GM12878 (cell line): ENCODE measurements at regions not wholly inside any gene's neighbourhood (a gene's known extent, or its start where the extent isn't known, plus 50 kb on each side); places are given as distances from the start of the nearest gene placed in this dataset.

ENCODE experiments used
- ATAC-seq: fragments of 200-7000 bp; cut with Tn5 transposase; 3 replicates; pipeline ENCODE4 v1.9.1; 2020; ENCODE audit warnings: mild to moderate bottlenecking, moderate library complexity
- BruUV-seq: library from RNA; stranded (reverse); fragments of 400-500 nt; replicated peaks from 2 replicates; lab custom pipeline; 2021; lab: Mats Ljungman, UMichigan
- CTCF ChIA-PET: fragments of 300-600 bp; sonication (Branson Sonifier 250); formaldehyde crosslinking; extraction: SDS; loops from one replicate; lab custom pipeline; 2021; ENCODE audit warnings: inconsistent platforms; lab: Yijun Ruan, JAX
- POLR2A ChIA-PET: fragments of 350-600 bp; formaldehyde crosslinking; extraction: SDS; loops from one replicate; lab custom pipeline; 2021; ENCODE audit warnings: inconsistent platforms; lab: Charles Lee
- RAD21 ChIA-PET: fragments of 300-600 bp; sonication (Branson Sonifier 250); formaldehyde crosslinking; loops from one replicate; lab custom pipeline; 2023; ENCODE audit warnings: antibody characterized with exemption; ENCODE audit not compliant: unreplicated experiment; lab: Charles Lee
- SMC1A ChIA-PET: fragments of 300-600 bp; sonication (Branson Sonifier 250); formaldehyde crosslinking; loops from one replicate; lab custom pipeline; 2023; ENCODE audit not compliant: unreplicated experiment, uncharacterized antibody; lab: Charles Lee
- DNase-seq: peaks from one replicate; pipeline ENCODE4 v3.0.0-alpha.2; 2011; ENCODE audit warnings: low read depth, low spot score
- FAIRE-seq: peaks from 3 replicates; lab custom pipeline; 2011; peaks lifted over from hg19 to GRCh38; lab: Jason Lieb, UNC
- H2AFZ ChIP-seq: 2 replicates; pipeline ENCODE4 v1.6.0; 2011; ENCODE audit warnings: low read depth, low read length, control low read depth; ENCODE audit not compliant: control insufficient read depth
- H3K27ac ChIP-seq: 2 replicates; pipeline ENCODE4 v1.5.1; 2011; ENCODE audit warnings: control low read depth; ENCODE audit not compliant: control insufficient read depth, insufficient read depth
- H3K27me3 ChIP-seq, 2 experiments: replicated peaks in 1 of 2; 2 replicates each; pipeline versions ENCODE4 v1.6.0 to v1.6.1; 2011; ENCODE audit warnings: low read length in 1 of 2; ENCODE audit not compliant: control insufficient read depth in 2 of 2, insufficient read depth in 2 of 2
- H3K36me3 ChIP-seq, 2 experiments: 2 replicates each; pipeline ENCODE4 v1.5.1; 2011; ENCODE audit warnings: low read length in 1 of 2; ENCODE audit not compliant: control insufficient read depth in 2 of 2, insufficient read depth in 2 of 2
- H3K4me1 ChIP-seq: 2 replicates; pipeline ENCODE4 v1.6.1; 2011; ENCODE audit warnings: mild to moderate bottlenecking, low read length, moderate library complexity, mixed read lengths; ENCODE audit not compliant: control insufficient read depth, insufficient read depth
- H3K4me2 ChIP-seq: 2 replicates; pipeline ENCODE4 v1.6.0; 2011; ENCODE audit warnings: control low read depth; ENCODE audit not compliant: control insufficient read depth, insufficient read depth
- H3K4me3 ChIP-seq: fragments of 200-600 bp; sonication (generic); 2 replicates; pipeline ENCODE4 v1.5.1; 2016
- H3K79me2 ChIP-seq: 2 replicates; pipeline ENCODE4 v1.6.0; 2011; ENCODE audit warnings: low read length; ENCODE audit not compliant: control insufficient read depth, insufficient read depth
- H3K9ac ChIP-seq: 2 replicates; pipeline ENCODE4 v1.8.0; 2011; ENCODE audit warnings: low read length, control low read depth, mixed read lengths; ENCODE audit not compliant: control insufficient read depth, insufficient read depth
- H3K9me3 ChIP-seq: replicated peaks from 3 replicates; pipeline ENCODE4 v1.5.1; 2011; ENCODE audit warnings: mild to moderate bottlenecking, low read length; ENCODE audit not compliant: control insufficient read depth, insufficient read depth
- H4K20me1 ChIP-seq: 2 replicates; pipeline ENCODE4 v1.6.0; 2011; ENCODE audit not compliant: control insufficient read depth, insufficient read depth
- ASH2L ChIP-seq: fragments of 300-600, 200-600 bp; sonication (generic); IDR thresholded peaks from 2 replicates; pipeline ENCODE4 v1.6.1; 2017; ENCODE audit warnings: low read depth, mild to moderate bottlenecking, borderline replicate concordance
- BACH1 ChIP-seq: fragments of 450-650 bp; IDR thresholded peaks from 2 replicates; pipeline ENCODE4 v1.6.1; 2017; ENCODE audit warnings: mild to moderate bottlenecking, borderline replicate concordance
- CEBPB ChIP-seq, 2 experiments: fragments of 150-350 bp in 1 of 2; IDR thresholded peaks; 2 replicates each; pipeline ENCODE4 v1.6.1; 2012 to 2014; ENCODE audit warnings: low read depth in 2 of 2, low read length in 2 of 2, borderline replicate concordance in 1 of 2, inconsistent platforms in 1 of 2
- GABPA ChIP-seq: IDR thresholded peaks from 2 replicates; pipeline ENCODE4 v1.6.1; 2014; ENCODE audit warnings: antibody characterized with exemption, low read depth, mild to moderate bottlenecking, inconsistent platforms
- KLF5 ChIP-seq: fragments of 450-650 bp; IDR thresholded peaks from 2 replicates; pipeline ENCODE4 v1.6.1; 2014; ENCODE audit warnings: mild to moderate bottlenecking; ENCODE audit not compliant: partially characterized antibody
- LARP7 ChIP-seq: fragments of 450-650 bp; IDR thresholded peaks from 2 replicates; pipeline ENCODE4 v1.6.1; 2017; ENCODE audit warnings: mild to moderate bottlenecking
- NFYB ChIP-seq: IDR thresholded peaks from 2 replicates; pipeline ENCODE4 v1.6.1; 2011; ENCODE audit warnings: low read depth, mild to moderate bottlenecking, low read length, improper control_type of control experiment, moderate library complexity; ENCODE audit not compliant: insufficient read depth
- NR2F1 ChIP-seq: fragments of 450-650 bp; conservative IDR thresholded peaks from 2 replicates; pipeline ENCODE4 v1.6.1; 2017; ENCODE audit warnings: mild to moderate bottlenecking
- PML ChIP-seq: IDR thresholded peaks from 2 replicates; pipeline ENCODE4 v1.6.1; 2012; ENCODE audit warnings: low read length, inconsistent platforms
- POLR2AphosphoS2 ChIP-seq: IDR thresholded peaks from 2 replicates; pipeline ENCODE4 v1.6.1; 2011; ENCODE audit warnings: low read depth, mild to moderate bottlenecking, low read length, improper control_type of control experiment, moderate library complexity
- RBBP5 ChIP-seq: fragments of 200-600 bp; sonication (generic); conservative IDR thresholded peaks from 2 replicates; pipeline ENCODE4 v1.6.1; 2016
- RFX5 ChIP-seq: IDR thresholded peaks from 2 replicates; pipeline ENCODE4 v1.6.1; 2011; ENCODE audit warnings: low read depth, low read length, improper control_type of control experiment
- SMC3 ChIP-seq: IDR thresholded peaks from 2 replicates; pipeline ENCODE4 v1.6.1; 2011; ENCODE audit warnings: low read length, improper control_type of control experiment, borderline replicate concordance
- STAT3 ChIP-seq: IDR thresholded peaks from 2 replicates; pipeline ENCODE4 v1.6.1; 2011; ENCODE audit warnings: low read depth, low read length, improper control_type of control experiment
- TCF12 ChIP-seq: IDR thresholded peaks from 2 replicates; pipeline ENCODE4 v1.6.1; 2011; ENCODE audit warnings: low read depth, mild to moderate bottlenecking, low read length
- USF2 ChIP-seq: IDR thresholded peaks from 2 replicates; pipeline ENCODE4 v1.6.1; 2011; ENCODE audit warnings: low read depth, low read length, improper control_type of control experiment, borderline replicate concordance
- ZBED1 ChIP-seq: IDR thresholded peaks from 2 replicates; pipeline ENCODE4 v1.6.1; 2016; ENCODE audit warnings: borderline replicate concordance
- ZNF592 ChIP-seq: fragments of 450-650 bp; IDR thresholded peaks from 2 replicates; pipeline ENCODE4 v1.6.1; 2017; ENCODE audit warnings: mild to moderate bottlenecking, moderate library complexity
- ZNF687 ChIP-seq: fragments of 450-650 bp; IDR thresholded peaks from 2 replicates; pipeline ENCODE4 v1.6.1; 2017; ENCODE audit warnings: mild to moderate bottlenecking, moderate library complexity
- WGBS: methylation state at CpG from one replicate; pipeline ENCODE4 v1.1.6; 2016; ENCODE audit warnings: low lambda C conversion rate; ENCODE audit not compliant: insufficient replicate concordance, insufficient coverage; ENCODE audit errors: missing lambda C conversion rate; 5-methylcytosine and 5-hydroxymethylcytosine counted together
- in situ Hi-C: fragments of 300-500 bp; cut with MboI; formaldehyde crosslinking; loops from 9 replicates; pipeline ENCODE4 v1.14.3; 2018; ENCODE audit warnings: mixed read lengths
- intact Hi-C: fragments of 100-400 bp; cut with micrococcal nuclease; formaldehyde crosslinking; loops from one replicate; pipeline ENCODE4 v1.14.2; 2022; ENCODE audit not compliant: unreplicated experiment

GRCh38 chr10:130261766-130262165 lies 125.6 kb downstream of the GLRX3 start:
- no peak overlapping the region for H3K4me2 ChIP-seq
- no peaks in the 10 kb centered on the region for H3K27me3 ChIP-seq
- no peaks in the 10 kb centered on the region for H3K79me2 ChIP-seq
- FAIRE-seq = no peak
- SMC1A ChIA-PET = no interaction called here
- in situ Hi-C loops (no loop called here), intact Hi-C loops (no loop called here)
- CTCF ChIA-PET = no interaction called here
- no TSS peak for BruUV-seq
- H4K20me1 ChIP-seq = no peaks in the 10 kb centered on the region
- H2AFZ ChIP-seq = no peak overlapping the region
- no peak overlapping the region for H3K4me3 ChIP-seq
- no peaks in the 10 kb centered on the region; the same call in 1 of the 3 replicates for H3K9me3 ChIP-seq
- H3K4me1 ChIP-seq = no peaks in the 10 kb centered on the region
- ATAC-seq = no peak
- H3K27ac ChIP-seq = no peak overlapping the region
- RAD21 ChIA-PET = no interaction called here
- H3K9ac ChIP-seq = no peak overlapping the region
- DNase-seq = no peak
- WGBS = 59% methylated on average over 11 of the region's 11 CpGs
- no peaks in the 10 kb centered on the region; a peak in 1 of 4 replicates for H3K36me3 ChIP-seq
- POLR2A ChIA-PET = no interaction called here
- no peak for TF ChIP-seq KLF5
- no peak for TF ChIP-seq BACH1
- TF ChIP-seq RFX5 = no peak
- no peak for TF ChIP-seq STAT3
- TF ChIP-seq CEBPB (IDR thresholded peaks at IDR 0.05; ENCODE audit: borderline replicate concordance in 1 of 2, low read depth in 2 of 2, low read length in 2 of 2) = no peak
- TF ChIP-seq ZBED1 = no peak
- TF ChIP-seq GABPA = no peak
- TF ChIP-seq POLR2AphosphoS2 = no peak
- TF ChIP-seq ASH2L = no peak
- no peak for TF ChIP-seq TCF12
- no peak for TF ChIP-seq SMC3
- TF ChIP-seq RBBP5 = no peak
- TF ChIP-seq ZNF592 = no peak
- no peak for TF ChIP-seq USF2
- TF ChIP-seq NR2F1 = no peak
- no peak for TF ChIP-seq NFYB
- no peak for TF ChIP-seq LARP7
- no peak for TF ChIP-seq ZNF687
- no peak for TF ChIP-seq PML
